HL-60 (cell line): ENCODE measurements at regions not wholly inside any gene's neighbourhood (a gene's known extent, or its start where the extent isn't known, plus 50 kb on each side); places are given as distances from the start of the nearest gene placed in this dataset.

Source experiments
- DNase-seq, 2 experiments: peaks; one replicate each; pipeline ENCODE4 v3.0.0-alpha.2; 2010 to 2020; ENCODE audit warnings: low read depth in 1 of 2, low spot score in 1 of 2
- H3K27ac ChIP-seq: fragments of 250-450 bp; sonication (Bioruptor Pico); replicated peaks from 2 replicates; pipeline ENCODE4 v1.5.1; 2020; ENCODE audit warnings: mild to moderate bottlenecking, moderate library complexity
- H3K27me3 ChIP-seq: fragments of 250-450 bp; sonication (Bioruptor Pico); 2 replicates; pipeline ENCODE4 v1.5.1; 2021; ENCODE audit warnings: mild to moderate bottlenecking, moderate library complexity; ENCODE audit not compliant: insufficient read depth, poor library complexity, severe bottlenecking
- H3K4me3 ChIP-seq: replicated peaks from 2 replicates; pipeline ENCODE4 v1.5.1; 2011; ENCODE audit warnings: mild to moderate bottlenecking, control low read depth, low read length; ENCODE audit not compliant: insufficient read depth
- GABPA ChIP-seq: IDR thresholded peaks from 2 replicates; pipeline ENCODE4 v1.6.1; 2012; ENCODE audit warnings: low read depth
- POLR2AphosphoS5 ChIP-seq: IDR thresholded peaks from 2 replicates; pipeline ENCODE4 v1.6.1; 2012; ENCODE audit warnings: low read depth
- SPI1 ChIP-seq: IDR thresholded peaks from 2 replicates; pipeline ENCODE4 v1.6.1; 2012; ENCODE audit warnings: low read depth, mild to moderate bottlenecking, borderline replicate concordance
- TF ChIP-seq, protein P1 (sequence below): IDR thresholded peaks from 2 replicates; pipeline ENCODE4 v1.6.1; 2012; ENCODE audit warnings: low read depth; ENCODE audit not compliant: insufficient replicate concordance
- TF ChIP-seq, protein P2 (sequence below): IDR thresholded peaks from one replicate; pipeline ENCODE4 v1.5.1; 2011; ENCODE audit warnings: low read length, control low read depth, inconsistent platforms; ENCODE audit not compliant: insufficient read depth

DNA sequence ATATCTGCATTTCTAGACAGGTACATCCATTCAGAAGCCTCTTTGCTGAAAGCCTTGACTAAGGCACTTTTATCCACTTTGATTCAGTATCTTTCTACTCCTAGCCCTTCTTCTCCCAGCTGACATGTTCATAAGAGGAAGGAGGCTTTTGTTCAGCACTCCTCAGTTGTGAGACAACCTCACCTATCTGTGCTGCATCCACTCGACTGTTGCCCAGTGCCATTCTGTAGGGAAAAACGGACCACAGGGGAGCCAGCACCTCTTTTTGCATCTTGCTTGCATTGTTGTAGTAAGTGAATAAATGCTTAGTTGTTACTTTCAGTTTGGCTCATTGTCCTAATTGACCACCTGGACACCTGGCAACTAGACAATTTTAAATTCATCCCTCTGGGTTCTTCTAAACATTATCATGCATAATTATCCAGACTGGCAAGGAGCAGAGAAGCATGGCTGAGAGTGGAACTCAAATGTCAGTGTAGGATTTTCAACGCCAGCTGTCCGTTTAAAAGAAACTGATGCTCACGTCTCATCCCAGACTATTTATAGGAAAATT, 83.8 kb upstream of the BOD1L1 start:
- no peak overlapping the region for H3K4me3 ChIP-seq
- DNase-seq = no peak
- H3K27ac ChIP-seq = no peak overlapping the region
- TF ChIP-seq SPI1 = no peak
- H3K27me3 ChIP-seq = no peaks in the 10 kb centered on the region

DNA sequence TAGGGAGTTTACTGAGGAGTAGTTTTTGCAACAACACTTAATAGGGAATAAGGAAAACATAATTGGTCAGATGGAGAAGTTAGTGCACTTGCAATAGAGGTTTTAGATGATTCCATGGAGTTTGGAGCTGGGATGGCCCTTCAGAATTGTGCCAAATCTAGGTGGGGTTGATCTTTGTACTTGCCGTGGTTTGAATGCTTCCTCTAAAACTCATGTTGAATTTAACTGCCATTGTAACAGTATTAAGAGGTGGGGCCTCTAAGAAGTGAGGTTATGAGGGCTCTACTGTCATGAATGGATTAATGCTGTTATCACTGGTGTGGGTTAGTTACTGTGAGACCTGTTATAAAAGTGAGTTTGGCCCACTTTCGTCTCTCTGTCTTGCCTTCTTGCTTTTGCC, 94.4 kb upstream of the BOD1L1 start:
- TF ChIP-seq POLR2AphosphoS5 = no peak
- no peak for TF ChIP-seq GABPA
- TF ChIP-seq, protein P1, sequence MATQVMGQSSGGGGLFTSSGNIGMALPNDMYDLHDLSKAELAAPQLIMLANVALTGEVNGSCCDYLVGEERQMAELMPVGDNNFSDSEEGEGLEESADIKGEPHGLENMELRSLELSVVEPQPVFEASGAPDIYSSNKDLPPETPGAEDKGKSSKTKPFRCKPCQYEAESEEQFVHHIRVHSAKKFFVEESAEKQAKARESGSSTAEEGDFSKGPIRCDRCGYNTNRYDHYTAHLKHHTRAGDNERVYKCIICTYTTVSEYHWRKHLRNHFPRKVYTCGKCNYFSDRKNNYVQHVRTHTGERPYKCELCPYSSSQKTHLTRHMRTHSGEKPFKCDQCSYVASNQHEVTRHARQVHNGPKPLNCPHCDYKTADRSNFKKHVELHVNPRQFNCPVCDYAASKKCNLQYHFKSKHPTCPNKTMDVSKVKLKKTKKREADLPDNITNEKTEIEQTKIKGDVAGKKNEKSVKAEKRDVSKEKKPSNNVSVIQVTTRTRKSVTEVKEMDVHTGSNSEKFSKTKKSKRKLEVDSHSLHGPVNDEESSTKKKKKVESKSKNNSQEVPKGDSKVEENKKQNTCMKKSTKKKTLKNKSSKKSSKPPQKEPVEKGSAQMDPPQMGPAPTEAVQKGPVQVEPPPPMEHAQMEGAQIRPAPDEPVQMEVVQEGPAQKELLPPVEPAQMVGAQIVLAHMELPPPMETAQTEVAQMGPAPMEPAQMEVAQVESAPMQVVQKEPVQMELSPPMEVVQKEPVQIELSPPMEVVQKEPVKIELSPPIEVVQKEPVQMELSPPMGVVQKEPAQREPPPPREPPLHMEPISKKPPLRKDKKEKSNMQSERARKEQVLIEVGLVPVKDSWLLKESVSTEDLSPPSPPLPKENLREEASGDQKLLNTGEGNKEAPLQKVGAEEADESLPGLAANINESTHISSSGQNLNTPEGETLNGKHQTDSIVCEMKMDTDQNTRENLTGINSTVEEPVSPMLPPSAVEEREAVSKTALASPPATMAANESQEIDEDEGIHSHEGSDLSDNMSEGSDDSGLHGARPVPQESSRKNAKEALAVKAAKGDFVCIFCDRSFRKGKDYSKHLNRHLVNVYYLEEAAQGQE = no peak
- no peak for TF ChIP-seq SPI1
- TF ChIP-seq, protein P2, sequence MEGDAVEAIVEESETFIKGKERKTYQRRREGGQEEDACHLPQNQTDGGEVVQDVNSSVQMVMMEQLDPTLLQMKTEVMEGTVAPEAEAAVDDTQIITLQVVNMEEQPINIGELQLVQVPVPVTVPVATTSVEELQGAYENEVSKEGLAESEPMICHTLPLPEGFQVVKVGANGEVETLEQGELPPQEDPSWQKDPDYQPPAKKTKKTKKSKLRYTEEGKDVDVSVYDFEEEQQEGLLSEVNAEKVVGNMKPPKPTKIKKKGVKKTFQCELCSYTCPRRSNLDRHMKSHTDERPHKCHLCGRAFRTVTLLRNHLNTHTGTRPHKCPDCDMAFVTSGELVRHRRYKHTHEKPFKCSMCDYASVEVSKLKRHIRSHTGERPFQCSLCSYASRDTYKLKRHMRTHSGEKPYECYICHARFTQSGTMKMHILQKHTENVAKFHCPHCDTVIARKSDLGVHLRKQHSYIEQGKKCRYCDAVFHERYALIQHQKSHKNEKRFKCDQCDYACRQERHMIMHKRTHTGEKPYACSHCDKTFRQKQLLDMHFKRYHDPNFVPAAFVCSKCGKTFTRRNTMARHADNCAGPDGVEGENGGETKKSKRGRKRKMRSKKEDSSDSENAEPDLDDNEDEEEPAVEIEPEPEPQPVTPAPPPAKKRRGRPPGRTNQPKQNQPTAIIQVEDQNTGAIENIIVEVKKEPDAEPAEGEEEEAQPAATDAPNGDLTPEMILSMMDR = no peak
- Histone ChIP-seq H3K27ac (no peak overlapping the region), H3K4me3 (no peak overlapping the region), H3K27me3 (no peaks in the 10 kb centered on the region)
- no peak for DNase-seq

DNA sequence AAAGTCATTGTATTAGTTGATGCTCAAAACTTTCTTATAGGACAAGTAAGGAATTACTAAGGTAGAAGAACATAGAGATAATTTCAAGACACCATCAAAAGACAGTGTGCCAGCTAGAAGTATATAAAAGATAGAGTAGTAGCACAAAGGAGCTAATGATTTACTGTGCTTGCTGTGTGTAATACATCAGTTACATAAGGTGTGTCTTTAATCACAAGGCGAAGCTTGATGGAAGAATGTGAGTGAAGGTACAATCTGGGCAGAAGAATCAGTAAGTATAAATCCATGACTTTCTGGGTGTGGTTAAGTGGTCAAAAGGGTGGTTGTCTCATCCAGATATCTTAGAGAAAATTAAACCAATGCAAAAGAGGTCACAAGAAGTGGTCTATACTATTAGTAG, 95.1 kb upstream of the BOD1L1 start:
- DNase-seq = no peak
- Histone ChIP-seq H3K27ac (no peak overlapping the region), H3K27me3 (no peaks in the 10 kb centered on the region), H3K4me3 (no peak overlapping the region)
- TF ChIP-seq, protein P2 = no peak
- TF ChIP-seq GABPA (no peak), POLR2AphosphoS5 (no peak), SPI1 (no peak)
- TF ChIP-seq, protein P1 = no peak

DNA sequence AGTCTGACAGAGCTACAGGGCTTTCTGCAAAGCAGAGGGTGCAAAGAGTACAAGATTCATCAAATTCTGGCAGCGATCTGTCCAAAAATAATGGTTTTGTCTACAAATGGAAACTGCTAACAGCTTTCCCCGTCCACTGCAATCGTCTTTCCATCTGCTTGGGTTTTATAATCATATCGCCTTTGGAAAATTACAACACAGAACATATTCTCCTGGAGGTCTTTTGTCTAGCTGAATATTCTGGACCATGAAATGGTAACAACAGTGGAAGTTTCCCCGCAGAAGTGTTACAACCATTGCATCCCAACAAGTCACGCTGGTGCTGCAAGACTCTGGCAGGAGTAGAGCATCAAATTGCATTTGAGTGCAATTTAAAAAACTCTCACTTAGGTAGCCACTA, 101.2 kb upstream of the BOD1L1 start:
- Histone ChIP-seq H3K27ac (no peak overlapping the region), H3K27me3 (no peaks in the 10 kb centered on the region), H3K4me3 (no peak overlapping the region)
- TF ChIP-seq POLR2AphosphoS5 = no peak
- TF ChIP-seq SPI1 = no peak
- TF ChIP-seq, protein P1 = no peak
- no peak for DNase-seq
